PC-9 (cell line): ENCODE measurements at regions not wholly inside any gene's neighbourhood (a gene's known extent, or its start where the extent isn't known, plus 50 kb on each side); places are given as distances from the start of the nearest gene placed in this dataset.

Source experiments
- CTCF ChIP-seq: fragments of 200-600 bp; sonication (generic); conservative IDR thresholded peaks from 2 replicates; pipeline ENCODE4 v1.6.1; 2017; ENCODE audit warnings: mixed run types, antibody characterized with exemption, mild to moderate bottlenecking, moderate library complexity
- EZH2 ChIP-seq: fragments of 200-600 bp; sonication (generic); IDR thresholded peaks from 2 replicates; pipeline ENCODE4 v1.8.0; 2017; ENCODE audit warnings: antibody characterized with exemption, low read depth

DNA sequence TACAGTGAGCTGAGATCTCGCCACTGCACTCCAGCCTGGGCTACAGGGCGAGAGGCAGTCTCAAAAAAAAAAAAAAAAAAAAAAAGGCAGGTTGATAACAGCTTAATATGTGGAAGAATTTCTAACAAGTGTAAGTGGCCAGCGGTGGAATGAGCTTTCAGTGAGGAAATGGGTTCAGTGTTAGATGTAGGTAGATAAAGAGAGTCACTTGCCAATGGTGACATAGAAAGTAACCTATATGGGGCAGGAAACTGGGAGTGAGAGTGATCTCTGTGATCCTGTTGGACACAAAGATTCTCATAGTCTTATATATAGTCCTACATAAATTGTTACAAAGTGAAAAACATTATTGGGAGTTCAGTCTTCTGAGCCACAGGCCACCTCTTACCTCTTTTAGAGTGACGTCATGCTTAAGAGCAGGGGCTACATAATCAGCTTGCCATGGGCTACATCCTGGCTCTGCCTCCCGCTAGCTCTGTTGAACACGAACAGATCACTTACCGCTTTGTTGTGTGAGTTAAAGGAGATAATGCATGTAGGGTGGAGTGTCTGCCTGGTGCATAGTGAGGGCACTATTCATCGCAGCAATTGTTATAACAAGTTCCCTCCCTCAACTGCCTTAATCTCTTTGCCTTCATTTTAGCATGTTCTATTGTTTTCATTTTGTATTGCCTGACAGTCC is 110.2 kb upstream of the ELAC2 start:
- TF ChIP-seq CTCF (no peak), EZH2 (no peak)
